ELF-1 (cell line): ENCODE measurements at regions not wholly inside any gene's neighbourhood (a gene's known extent, or its start where the extent isn't known, plus 50 kb on each side); places are given as distances from the start of the nearest gene placed in this dataset.
A peak's percentile ranks its signal among the peaks of the same experiment; 100 is the strongest.

Experiments used
- DNase-seq: peaks from one replicate; pipeline ENCODE4 v3.0.0-alpha.2; 2016; ENCODE audit warnings: low read depth, low spot score

DNA sequence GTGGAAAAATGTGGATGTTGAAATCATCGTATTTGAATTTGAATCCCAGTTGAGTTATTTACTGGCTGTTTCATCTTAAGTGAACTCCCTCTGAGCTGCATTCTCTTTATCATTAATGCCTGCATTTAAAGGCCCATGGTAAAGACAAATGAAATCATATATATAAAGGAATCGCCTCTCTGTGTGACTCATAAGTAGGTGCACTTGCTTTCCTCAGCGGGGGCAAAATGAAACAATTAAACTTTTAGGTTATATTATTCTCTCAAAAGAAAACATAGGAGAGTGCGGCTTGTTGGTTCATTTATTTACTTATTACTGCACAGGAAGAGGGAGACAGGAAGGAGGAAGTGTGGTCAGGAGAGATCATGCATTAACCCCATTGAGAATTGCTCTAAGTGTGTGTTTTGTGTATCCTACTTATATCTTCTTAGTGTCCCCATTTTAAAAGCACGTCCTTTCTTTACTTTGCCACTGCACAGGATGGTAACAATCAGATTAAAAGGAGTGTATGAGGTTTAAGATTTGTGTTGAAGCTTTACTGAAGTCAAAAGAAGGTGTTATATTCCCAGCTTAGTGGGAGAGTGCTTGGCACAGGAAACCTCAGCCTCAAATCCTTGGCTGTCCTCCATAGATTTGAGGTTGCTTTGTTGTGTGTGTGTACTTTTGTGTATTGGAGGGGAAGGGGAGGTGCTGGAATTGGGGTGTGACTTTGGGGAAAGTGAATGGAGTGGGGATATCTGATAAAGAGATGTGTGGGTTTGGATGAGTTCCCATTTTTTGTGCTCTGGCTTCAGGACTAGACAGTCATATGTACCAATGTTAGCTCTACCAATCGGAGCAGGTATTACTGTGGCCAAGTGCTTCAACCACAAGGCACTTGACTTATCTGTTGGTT lies 595.8 kb upstream of the NR2F2 start:
- no peak for DNase-seq

- no peak for DNase-seq
Measured at GRCh38 chr15:95737060-95737459, 593.4 kb upstream of the NR2F2 start.

DNA sequence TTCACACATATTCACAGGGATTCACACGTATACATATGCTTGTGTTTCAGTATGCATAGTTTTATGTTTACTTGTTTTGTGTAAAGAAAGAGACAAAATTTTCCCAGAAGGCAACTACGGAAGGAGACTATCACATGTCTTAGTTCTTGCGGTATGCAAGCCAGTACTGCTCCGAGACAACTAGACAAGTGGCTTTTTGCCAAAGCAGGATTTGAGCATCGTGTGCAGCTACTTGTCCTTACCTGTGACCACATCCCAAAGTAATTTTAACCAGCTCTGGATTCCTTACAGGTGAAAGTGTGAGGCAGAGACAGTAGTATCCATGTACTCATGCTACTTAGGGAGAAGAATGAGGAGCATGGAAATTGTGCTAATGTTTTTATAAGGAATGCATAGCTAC lies 591.4 kb upstream of the NR2F2 start:
- DNase-seq = no peak

DNA sequence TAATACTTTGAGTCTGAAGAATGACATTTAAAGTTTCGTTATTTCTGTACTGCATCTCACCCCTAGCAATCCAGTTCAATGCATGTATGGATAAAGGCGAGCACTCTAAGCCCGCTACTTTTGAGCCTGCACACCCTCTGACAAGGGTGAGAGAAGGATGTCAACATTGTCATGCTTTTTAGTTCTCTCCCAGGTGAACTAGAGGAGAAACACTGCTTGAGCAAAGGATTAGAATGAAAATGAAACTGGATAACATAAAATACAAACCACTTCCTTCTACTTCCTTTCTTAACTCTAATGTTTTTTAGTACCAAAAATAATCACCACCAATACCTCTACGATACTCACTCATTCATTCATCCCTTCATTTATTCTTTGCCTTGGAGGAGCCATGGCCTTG lies 588.7 kb upstream of the NR2F2 start:
- no peak for DNase-seq

- no peak for DNase-seq
Measured at GRCh38 chr15:95742256-95742655, 588.2 kb upstream of the NR2F2 start.

- DNase-seq = no peak
Measured at GRCh38 chr15:95742836-95743235, 587.7 kb upstream of the NR2F2 start.

- DNase-seq = no peak
Measured at GRCh38 chr15:95757171-95757570, 573.3 kb upstream of the NR2F2 start.

DNA sequence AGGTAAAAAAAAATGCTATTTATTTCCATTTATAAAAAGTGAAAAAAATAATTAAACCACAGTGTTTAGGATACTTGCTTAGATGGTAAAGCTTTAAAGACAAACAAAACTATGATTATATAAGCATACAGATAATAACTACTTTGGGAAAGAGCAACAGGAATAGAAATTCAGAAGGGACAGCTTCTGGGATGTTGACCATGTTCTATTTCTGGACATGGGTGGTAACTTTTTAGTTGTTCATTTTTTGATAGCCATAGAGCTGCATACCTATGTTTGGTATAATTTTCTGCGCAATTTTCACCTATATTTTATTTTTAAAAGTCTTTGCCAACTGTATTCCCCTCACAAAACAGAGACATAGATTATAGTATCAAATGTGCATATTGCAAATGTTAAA lies 572.0 kb upstream of the NR2F2 start:
- DNase-seq = no peak

GRCh38 chr15:95758851-95759250 lies 571.6 kb upstream of the NR2F2 start:
- DNase-seq = no peak

DNA sequence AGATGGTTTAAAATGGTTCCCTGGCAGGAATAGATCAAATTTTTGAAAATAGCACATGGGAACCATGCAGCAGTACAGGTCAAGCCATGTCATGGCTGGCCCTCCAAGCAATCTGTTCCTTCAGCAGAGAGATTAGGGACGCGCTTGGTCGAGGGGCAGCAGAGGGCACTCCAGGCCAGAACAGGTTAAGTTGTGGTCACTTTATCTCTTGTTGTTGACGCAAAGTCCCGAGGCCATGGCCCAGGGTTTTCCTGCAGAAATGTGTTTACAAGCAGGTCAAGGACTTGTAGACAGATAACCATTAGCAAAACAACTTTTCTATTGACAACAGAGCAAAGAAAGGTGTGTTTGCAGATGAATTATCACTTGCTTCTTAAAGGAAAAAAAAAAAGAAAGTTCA lies 570.0 kb upstream of the NR2F2 start:
- peak; percentile 73 for DNase-seq

- DNase-seq = peak; percentile 4
Measured at GRCh38 chr15:95761501-95762165, 568.9 kb upstream of the NR2F2 start.

DNA sequence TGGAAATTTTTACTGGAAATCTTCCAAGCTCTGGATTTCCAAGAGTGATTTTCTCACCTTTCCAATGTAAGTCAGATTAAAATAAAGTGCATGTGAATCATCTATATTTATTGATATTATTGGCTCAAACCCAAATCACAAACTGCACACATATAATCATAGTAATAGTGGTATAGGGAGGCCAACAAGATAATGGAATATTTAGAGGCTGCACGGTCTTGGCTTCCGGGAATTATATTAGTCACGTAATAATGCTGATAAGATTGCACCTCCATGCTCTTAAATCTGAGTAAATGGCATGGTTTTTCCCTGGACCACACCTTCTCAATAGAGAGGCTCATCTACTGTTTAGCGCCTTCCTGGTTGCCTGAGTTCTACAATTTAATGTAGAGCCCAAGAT lies 567.1 kb upstream of the NR2F2 start:
- DNase-seq = no peak

DNA sequence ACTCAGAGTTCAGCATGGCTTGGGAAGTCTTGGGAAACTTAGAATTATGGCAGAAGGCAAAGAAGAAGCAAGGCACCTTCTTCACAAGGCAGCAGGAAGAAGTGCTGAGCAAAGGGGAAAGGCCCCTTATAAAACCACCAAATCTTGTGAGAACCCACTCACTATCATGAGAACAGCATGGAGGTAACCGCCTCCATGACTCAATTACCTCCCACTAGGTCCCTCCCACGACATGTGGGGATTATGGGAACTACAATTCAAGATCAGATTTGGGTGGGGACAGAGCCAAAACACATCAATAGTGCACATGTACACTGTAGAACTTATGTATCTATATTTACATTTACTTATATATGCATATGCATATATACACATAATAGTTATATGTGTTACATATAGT lies 565.3 kb upstream of the NR2F2 start:
- no peak for DNase-seq

GRCh38 chr15:95770196-95770595 lies 560.3 kb upstream of the NR2F2 start:
- DNase-seq = no peak

GRCh38 chr15:95772982-95773381 lies 557.5 kb upstream of the NR2F2 start:
- DNase-seq = no peak

- DNase-seq = no peak
Measured at GRCh38 chr15:95784508-95784907, 546.0 kb upstream of the NR2F2 start.

DNA sequence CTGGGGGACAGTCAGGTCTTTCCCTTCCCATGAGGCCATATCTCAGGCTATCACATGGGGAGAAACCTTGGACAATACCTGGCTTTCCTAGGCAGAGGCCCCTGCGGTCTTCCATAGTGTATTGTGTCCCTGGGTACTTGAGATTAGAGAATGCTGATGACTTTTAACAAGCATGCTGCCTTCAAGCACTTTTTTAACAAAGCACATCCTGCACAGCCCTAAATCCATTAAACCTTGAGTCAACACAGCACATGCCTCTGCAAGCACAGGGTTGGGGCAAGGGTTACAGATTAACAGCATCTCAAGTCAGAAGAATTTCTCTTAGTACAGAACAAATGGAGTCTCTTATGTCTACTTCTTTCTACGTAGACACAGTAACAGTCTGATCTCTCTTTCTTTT lies 545.2 kb upstream of the NR2F2 start:
- DNase-seq = peak; percentile 17

- DNase-seq = no peak
Measured at GRCh38 chr15:95793231-95793630, 537.3 kb upstream of the NR2F2 start.

DNA sequence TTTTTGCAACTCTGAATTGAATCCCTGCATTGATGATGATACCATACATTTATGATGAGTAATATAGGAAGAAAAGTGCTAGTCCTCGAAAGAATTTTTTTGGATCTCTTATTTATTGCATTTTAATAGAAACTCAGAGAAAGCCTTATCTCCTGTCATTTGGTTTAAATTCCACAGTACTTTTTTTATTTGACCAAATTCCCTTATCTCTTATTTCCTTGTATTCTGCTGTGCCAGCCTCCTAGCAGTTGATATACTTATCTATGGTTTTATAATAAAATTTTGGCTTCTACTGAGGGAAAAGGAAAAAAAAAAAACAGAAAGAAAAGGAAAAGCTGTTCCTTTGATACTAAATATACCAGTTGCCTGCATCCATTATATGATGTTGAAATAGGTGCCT lies 535.1 kb upstream of the NR2F2 start:
- DNase-seq = no peak

- DNase-seq = no peak
Measured at GRCh38 chr15:95799286-95800200, 531.0 kb upstream of the NR2F2 start.

GRCh38 chr15:95804484-95804883 lies 526.0 kb upstream of the NR2F2 start:
- DNase-seq = no peak

DNA sequence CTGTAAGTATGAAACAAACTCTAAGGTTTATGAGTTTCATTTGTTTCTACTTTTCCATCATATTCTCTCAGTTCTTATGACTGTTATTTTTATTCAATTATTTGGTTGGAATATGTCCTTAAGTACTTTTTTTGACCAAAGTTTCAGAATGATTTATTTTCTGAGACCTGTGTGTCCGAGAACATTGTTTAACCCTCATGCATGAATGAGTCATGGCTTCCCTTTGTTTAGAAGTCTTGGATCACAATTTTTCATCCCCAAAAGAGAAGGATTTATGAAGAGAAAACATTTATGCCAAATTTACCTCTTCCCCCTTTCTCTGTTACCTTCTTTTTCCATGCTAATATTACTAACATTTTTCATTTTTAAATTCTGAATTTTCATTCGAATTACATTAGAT lies 518.0 kb upstream of the NR2F2 start:
- DNase-seq = no peak
